SH-SY5Y (cell line): ENCODE measurements at regions not wholly inside any gene's neighbourhood (a gene's known extent, or its start where the extent isn't known, plus 50 kb on each side); places are given as distances from the start of the nearest gene placed in this dataset.

Source experiments
- GATA2 ChIP-seq: IDR thresholded peaks from 2 replicates; pipeline ENCODE4 v1.6.1; 2011; ENCODE audit warnings: mild to moderate bottlenecking, low read depth, low read length
- GATA3 ChIP-seq: IDR thresholded peaks from 2 replicates; pipeline ENCODE4 v1.6.1; 2011; ENCODE audit warnings: low read depth, mild to moderate bottlenecking, low read length, moderate library complexity

- TF ChIP-seq GATA2 (no peak), GATA3 (no peak)
Measured at GRCh38 chr14:98886982-98887381, 385.0 kb downstream of the BCL11B start.

- no peak for TF ChIP-seq GATA3
- no peak for TF ChIP-seq GATA2
Measured at GRCh38 chr14:98888281-98888680, 383.7 kb downstream of the BCL11B start.

- no peak for TF ChIP-seq GATA3
- peak; percentile 48; the same call in 1 of the 2 replicates for TF ChIP-seq GATA2
Measured at GRCh38 chr14:98888927-98889835, 382.8 kb downstream of the BCL11B start.

GRCh38 chr14:98889836-98890185 lies 382.2 kb downstream of the BCL11B start:
- TF ChIP-seq GATA2 (no peak), GATA3 (no peak)

GRCh38 chr14:98890556-98891340 lies 381.2 kb downstream of the BCL11B start:
- TF ChIP-seq GATA3 (no peak), GATA2 (no peak)

- no peak for TF ChIP-seq GATA2
Measured at GRCh38 chr14:98893675-98894074, 378.3 kb downstream of the BCL11B start.

GRCh38 chr14:98894600-98894999 lies 377.4 kb downstream of the BCL11B start:
- TF ChIP-seq GATA2: no peak
- TF ChIP-seq GATA3: no peak

GRCh38 chr14:98896449-98896848 lies 375.5 kb downstream of the BCL11B start:
- no peak for TF ChIP-seq GATA3
- no peak for TF ChIP-seq GATA2

- TF ChIP-seq GATA2: no peak
- TF ChIP-seq GATA3: no peak
Measured at GRCh38 chr14:98897605-98898309, 374.2 kb downstream of the BCL11B start.

- TF ChIP-seq GATA3 (no peak), GATA2 (no peak)
Measured at GRCh38 chr14:98899441-98899840, 372.6 kb downstream of the BCL11B start.

- TF ChIP-seq GATA3 (no peak), GATA2 (no peak)
Measured at GRCh38 chr14:98900236-98900635, 371.8 kb downstream of the BCL11B start.

- no peak for TF ChIP-seq GATA2
- TF ChIP-seq GATA3: no peak
Measured at GRCh38 chr14:98900798-98901197, 371.2 kb downstream of the BCL11B start.

GRCh38 chr14:98901511-98902205 lies 370.3 kb downstream of the BCL11B start:
- TF ChIP-seq GATA2: no peak

- no peak for TF ChIP-seq GATA3
- no peak for TF ChIP-seq GATA2
Measured at GRCh38 chr14:98903371-98903770, 368.6 kb downstream of the BCL11B start.

GRCh38 chr14:98904677-98905076 lies 367.3 kb downstream of the BCL11B start:
- TF ChIP-seq GATA2 (no peak), GATA3 (no peak)
